Smooth muscle cell (in vitro differentiated cells): ENCODE measurements at regions not wholly inside any gene's neighbourhood (a gene's known extent, or its start where the extent isn't known, plus 50 kb on each side); places are given as distances from the start of the nearest gene placed in this dataset.

Experiments used
- DNase-seq: peaks from one replicate; lab custom pipeline; 2025; ENCODE audit not compliant: unreplicated experiment; lab: John Stamatoyannopoulos, UW
- H2AFZ ChIP-seq: fragments of 200-600 bp; sonication (generic); 2 replicates; pipeline ENCODE4 v1.6.0; 2016; ENCODE audit warnings: antibody characterized with exemption, low read depth, mild to moderate bottlenecking
- H3F3A ChIP-seq: fragments of 200-600 bp; sonication (generic); 2 replicates; pipeline ENCODE4 v1.6.0; 2017; ENCODE audit warnings: antibody characterized with exemption, low read depth
- H3K27ac ChIP-seq: fragments of 200-600 bp; sonication (generic); 2 replicates; pipeline ENCODE4 v1.5.1; 2016; ENCODE audit warnings: low read depth, mild to moderate bottlenecking
- H3K27me3 ChIP-seq: fragments of 200-600 bp; sonication (generic); 2 replicates; pipeline ENCODE4 v1.6.1; 2016; ENCODE audit warnings: low read depth, mild to moderate bottlenecking
- H3K36me3 ChIP-seq: fragments of 200-600 bp; sonication (generic); 2 replicates; pipeline ENCODE4 v1.5.1; 2016; ENCODE audit warnings: low read depth
- H3K4me1 ChIP-seq: fragments of 200-600 bp; sonication (generic); 2 replicates; pipeline ENCODE4 v1.5.1; 2016; ENCODE audit warnings: low read depth
- H3K4me2 ChIP-seq: fragments of 200-600 bp; sonication (generic); 2 replicates; pipeline ENCODE4 v1.6.0; 2016; ENCODE audit warnings: mild to moderate bottlenecking
- H3K4me3 ChIP-seq: fragments of 200-600 bp; sonication (generic); 2 replicates; pipeline ENCODE4 v1.5.1; 2016; ENCODE audit warnings: mild to moderate bottlenecking
- H3K79me2 ChIP-seq: fragments of 200-600 bp; sonication (generic); 2 replicates; pipeline ENCODE4 v1.6.0; 2016; ENCODE audit warnings: low read depth, mild to moderate bottlenecking
- H3K9ac ChIP-seq: fragments of 200-600 bp; sonication (generic); 2 replicates; pipeline ENCODE4 v1.6.0; 2016; ENCODE audit warnings: low read depth
- H3K9me3 ChIP-seq: fragments of 200-600 bp; sonication (generic); replicated peaks from 2 replicates; pipeline ENCODE4 v1.5.1; 2016; ENCODE audit warnings: low read depth
- H4K20me1 ChIP-seq: fragments of 200-600 bp; sonication (generic); 2 replicates; pipeline ENCODE4 v1.6.0; 2016; ENCODE audit warnings: low read depth
- CTCF ChIP-seq: fragments of 200-600 bp; sonication (generic); IDR thresholded peaks from 2 replicates; pipeline ENCODE4 v1.5.1; 2017; ENCODE audit warnings: borderline replicate concordance, mild to moderate bottlenecking, antibody characterized with exemption; ENCODE audit not compliant: insufficient read depth, poor library complexity, severe bottlenecking
- WGBS: methylation state at CpG from one replicate; pipeline ENCODE4 v1.1.7; 2016; ENCODE audit warnings: low lambda C conversion rate; 5-methylcytosine and 5-hydroxymethylcytosine counted together

GRCh38 chr15:31262143-31262530 is 64.5 kb upstream of the KLF13 start:
- no peak overlapping the region for H3K9ac ChIP-seq
- no peak overlapping the region for H2AFZ ChIP-seq
- no peak overlapping the region for H3K4me3 ChIP-seq
- H3K27ac ChIP-seq = no peak overlapping the region
- H3K4me1 ChIP-seq = peaks cover 18% of the 10 kb centered on the region
- 86% methylated on average over 4 of the region's 4 CpGs for WGBS
- H4K20me1 ChIP-seq = no peaks in the 10 kb centered on the region
- no peaks in the 10 kb centered on the region for H3K36me3 ChIP-seq
- no peak overlapping the region for H3K4me2 ChIP-seq
- H3F3A ChIP-seq = no peaks in the 10 kb centered on the region
- no peaks in the 10 kb centered on the region for H3K79me2 ChIP-seq
- no peak for DNase-seq
- no peak for TF ChIP-seq CTCF
- H3K27me3 ChIP-seq = no peaks in the 10 kb centered on the region
- H3K9me3 ChIP-seq = no peaks in the 10 kb centered on the region

- Histone ChIP-seq H3F3A (no peaks in the 10 kb centered on the region), H3K9ac (no peak overlapping the region), H3K27me3 (no peaks in the 10 kb centered on the region), H3K4me3 (no peak overlapping the region), H3K27ac (no peak overlapping the region), H3K9me3 (no peaks in the 10 kb centered on the region), H3K4me1 (peaks cover 18% of the 10 kb centered on the region), H3K79me2 (no peaks in the 10 kb centered on the region), H3K4me2 (no peak overlapping the region), H4K20me1 (no peaks in the 10 kb centered on the region), H2AFZ (no peak overlapping the region), H3K36me3 (no peaks in the 10 kb centered on the region)
- no peak for DNase-seq
- no peak for TF ChIP-seq CTCF
- WGBS = 89% methylated on average over 12 of the region's 12 CpGs
Observed at GRCh38 chr15:31262901-31263671, 63.5 kb upstream of the KLF13 start.

GRCh38 chr15:31263751-31264558 is 62.7 kb upstream of the KLF13 start:
- no peak for TF ChIP-seq CTCF
- no peaks in the 10 kb centered on the region for H3K9me3 ChIP-seq
- H3K27ac ChIP-seq = no peak overlapping the region
- H3K4me3 ChIP-seq = no peak overlapping the region
- 92% methylated on average over 24 of the region's 24 CpGs for WGBS
- no peak for DNase-seq
- H3K4me2 ChIP-seq = no peak overlapping the region
- no peaks in the 10 kb centered on the region for H3F3A ChIP-seq
- H3K27me3 ChIP-seq = no peaks in the 10 kb centered on the region
- no peaks in the 10 kb centered on the region for H3K36me3 ChIP-seq
- H3K4me1 ChIP-seq = peaks cover 18% of the 10 kb centered on the region
- H2AFZ ChIP-seq = no peak overlapping the region
- H4K20me1 ChIP-seq = no peaks in the 10 kb centered on the region
- no peak overlapping the region for H3K9ac ChIP-seq
- no peaks in the 10 kb centered on the region for H3K79me2 ChIP-seq
